GM12874 (cell line): ENCODE measurements at regions not wholly inside any gene's neighbourhood (a gene's known extent, or its start where the extent isn't known, plus 50 kb on each side); places are given as distances from the start of the nearest gene placed in this dataset.

Source experiments
- CTCF ChIP-seq: IDR thresholded peaks from 2 replicates; pipeline ENCODE4 v1.5.1; 2011; ENCODE audit warnings: low read depth, mild to moderate bottlenecking, control low read depth, low read length, moderate library complexity; ENCODE audit not compliant: insufficient read depth

GRCh38 chr3:148006508-148006907, 597.3 kb downstream of the ZIC1 start:
- no peak for TF ChIP-seq CTCF

GRCh38 chr3:148008591-148008990, 599.4 kb downstream of the ZIC1 start:
- no peak for TF ChIP-seq CTCF

GRCh38 chr3:148020861-148021260, 611.7 kb downstream of the ZIC1 start:
- TF ChIP-seq CTCF: no peak

GRCh38 chr3:148021381-148021780, 612.2 kb downstream of the ZIC1 start:
- no peak for TF ChIP-seq CTCF

GRCh38 chr3:148023994-148024393, 614.8 kb downstream of the ZIC1 start:
- no peak for TF ChIP-seq CTCF

GRCh38 chr3:148026009-148026588, 616.9 kb downstream of the ZIC1 start:
- no peak for TF ChIP-seq CTCF

GRCh38 chr3:148030975-148031374, 621.8 kb downstream of the ZIC1 start:
- TF ChIP-seq CTCF: no peak
